CD1c-positive myeloid dendritic cell (primary cell): ENCODE measurements at regions not wholly inside any gene's neighbourhood (a gene's known extent, or its start where the extent isn't known, plus 50 kb on each side); places are given as distances from the start of the nearest gene placed in this dataset.
"Not testable (repeated sequence)": the region's sequence is repeated elsewhere in the genome, so short reads cannot be mapped to it uniquely, and the experiment has no call there.

Experiments
- DNase-seq: peaks from one replicate; pipeline ENCODE4 v3.0.0-alpha.2; 2016; ENCODE audit errors: extremely low spot score

GRCh38 chr10:47166808-47167581 lies 133.0 kb upstream of the GDF10 start:
- DNase-seq = not testable (repeated sequence)

- DNase-seq = no peak
These were observed 132.4 kb upstream of the GDF10 start for GRCh38 chr10:47167591-47167990.

GRCh38 chr10:47169581-47169980 lies 130.4 kb upstream of the GDF10 start:
- no peak for DNase-seq

- no peak for DNase-seq
These were observed 126.0 kb upstream of the GDF10 start for GRCh38 chr10:47173929-47174442.

GRCh38 chr10:47175181-47176123 lies 124.5 kb upstream of the GDF10 start:
- no peak for DNase-seq

GRCh38 chr10:47176206-47176902 lies 123.6 kb upstream of the GDF10 start:
- DNase-seq = no peak

GRCh38 chr10:47176903-47177868 lies 122.8 kb upstream of the GDF10 start:
- no peak for DNase-seq

- DNase-seq = no peak
These were observed 121.3 kb upstream of the GDF10 start for GRCh38 chr10:47178537-47179290.

- DNase-seq = no peak
These were observed 120.7 kb upstream of the GDF10 start for GRCh38 chr10:47179291-47179647.

- no peak for DNase-seq
These were observed 118.7 kb upstream of the GDF10 start for GRCh38 chr10:47181052-47181849.

GRCh38 chr10:47182934-47183703 lies 116.9 kb upstream of the GDF10 start:
- no peak for DNase-seq

GRCh38 chr10:47183704-47184041 lies 116.3 kb upstream of the GDF10 start:
- DNase-seq = no peak

- DNase-seq = no peak
These were observed 115.7 kb upstream of the GDF10 start for GRCh38 chr10:47184273-47184672.

- DNase-seq = no peak
These were observed 115.2 kb upstream of the GDF10 start for GRCh38 chr10:47184724-47185330.

GRCh38 chr10:47186941-47187340 lies 113.1 kb upstream of the GDF10 start:
- DNase-seq = no peak

GRCh38 chr10:47187592-47187991 lies 112.4 kb upstream of the GDF10 start:
- DNase-seq = no peak

GRCh38 chr10:47188156-47188555 lies 111.8 kb upstream of the GDF10 start:
- no peak for DNase-seq

- no peak for DNase-seq
These were observed 110.2 kb upstream of the GDF10 start for GRCh38 chr10:47189802-47190201.
